Heart left ventricle (tissue), 16 donors: ENCODE measurements at regions not wholly inside any gene's neighbourhood (a gene's known extent, or its start where the extent isn't known, plus 50 kb on each side); places are given as distances from the start of the nearest gene placed in this dataset.

Experiments
- ATAC-seq, 4 donors: fragments of 200-7000 bp; cut with Tn5 transposase; one replicate each; pipeline ENCODE4 v1.9.1; 2020 to 2022; ENCODE audit warnings: moderate library complexity in 4 of 4, mild to moderate bottlenecking in 3 of 4, moderate number of reproducible peaks in 1 of 4
- DNase-seq, 5 donors: peaks; one replicate each; pipeline ENCODE4 v3.0.0-alpha.2; 2020
- H3K27ac ChIP-seq, 12 donors: fragments of 200-600 bp; sonication (generic) in 4 of 12; one replicate each; pipeline versions ENCODE4 v1.5.0 to v1.8.0; 2016 to 2022; ENCODE audit warnings: mild to moderate bottlenecking in 2 of 12
- H3K27me3 ChIP-seq, 9 donors: fragments of 200-600 bp; sonication (generic) in 2 of 9; one replicate each; pipeline versions ENCODE4 v1.5.1 to v1.8.0; 2016 to 2022; ENCODE audit warnings: mild to moderate bottlenecking in 3 of 9
- H3K36me3 ChIP-seq, 9 donors: fragments of 200-600 bp; sonication (generic) in 2 of 9; one replicate each; pipeline versions ENCODE4 v1.5.0 to v1.8.0; 2018 to 2022; ENCODE audit warnings: mild to moderate bottlenecking in 2 of 9
- H3K4me1 ChIP-seq, 12 donors: fragments of 200-600 bp; sonication (generic) in 4 of 12; one replicate each; pipeline versions ENCODE4 v1.5.0 to v1.8.0; 2016 to 2022; ENCODE audit warnings: mild to moderate bottlenecking in 3 of 12
- H3K4me3 ChIP-seq, 12 donors: fragments of 200-600 bp; sonication (generic) in 4 of 12; one replicate each; pipeline versions ENCODE4 v1.5.0 to v1.8.0; 2017 to 2022; ENCODE audit warnings: mild to moderate bottlenecking in 9 of 12, moderate library complexity in 4 of 12
- H3K9me3 ChIP-seq, 12 donors: fragments of 200-600 bp; sonication (generic) in 4 of 12; one replicate each; pipeline versions ENCODE4 v1.5.0 to v1.8.0; 2016 to 2022; ENCODE audit warnings: mild to moderate bottlenecking in 1 of 12
- POLR2A ChIP-seq, 2 donors: fragments of 450-650 bp; IDR thresholded peaks; one replicate each; pipeline ENCODE4 v1.6.1; 2017; ENCODE audit warnings: antibody characterized with exemption in 2 of 2, mild to moderate bottlenecking in 2 of 2, moderate library complexity in 2 of 2
- WGBS, 4 donors: extraction: QIAGEN DNeasy Blood & Tissue Kit in 2 of 4; methylation state at CpG; one replicate each; pipeline versions ENCODE4 v1.1.5 to v1.1.7; 2013 to 2018; 5-methylcytosine and 5-hydroxymethylcytosine counted together
- intact Hi-C, 10 donors: fragments of 100-400 bp; cut with DNase I; formaldehyde crosslinking; loops; one replicate each; pipeline versions ENCODE4 v1.11.1 to v1.14.2; 2022
- TF ChIP-seq, protein P1 (sequence below), 12 donors: fragments of 200-600 bp; sonication (generic) in 4 of 12; IDR thresholded peaks; one replicate each; pipeline versions ENCODE4 v1.5.0 to v1.8.0; 2018 to 2022; ENCODE audit warnings: antibody characterized with exemption in 12 of 12, mild to moderate bottlenecking in 5 of 12
- donor health status: ischemic (EF 13 %, LVEDD 7.1; RV severe dilation, severe dysfunction).
- donor health status: healthy with polysubstance abuse.
- donor health status: DM: no; HTN: yes; CAD: no.
- donor health status: DM: no; HTN: no; CAD: no.
- donor health status: ischemic (EF 25% LVEDD 6.9; RV normal size, moderate dysfunction).
- donor health status: ischemic (EF 25% LVEDD 5.7; RV mildly dilated, moderate dysfunction).
- donor health status: healthy.
- donor health status: DM: yes; HTN: yes; CAD: no.
- donor health status: ischemic (EF 35%, LVEDD 5.7; RV mildly dilated, moderate dysfunction).
- donor health status: nonischemic (EF 11% LVEDD 7.7; RV severe dilation, severe dysfunction).
- donor health status: DM: yes; HTN: yes; CAD: no.
- donor health status: PGD.
- donor health status: ischemic (EF 29% LVEDD 5.4; RV normal size, mild dysfunction).
- donor health status: nonischemic (EF 23%, LVEDD 6.1; RV moderate dilation, normal function).

GRCh38 chr2:2662847-2663356 is 331.8 kb upstream of the MYT1L start:
- no peaks in the 10 kb centered on the region for H3K4me1 ChIP-seq
- peak overlapping the region in 1 of 12 donors; percentile 11 for H3K27ac ChIP-seq
- H3K9me3 ChIP-seq: no peaks in the 10 kb centered on the region
- DNase-seq: no peak
- TF ChIP-seq, protein P1, sequence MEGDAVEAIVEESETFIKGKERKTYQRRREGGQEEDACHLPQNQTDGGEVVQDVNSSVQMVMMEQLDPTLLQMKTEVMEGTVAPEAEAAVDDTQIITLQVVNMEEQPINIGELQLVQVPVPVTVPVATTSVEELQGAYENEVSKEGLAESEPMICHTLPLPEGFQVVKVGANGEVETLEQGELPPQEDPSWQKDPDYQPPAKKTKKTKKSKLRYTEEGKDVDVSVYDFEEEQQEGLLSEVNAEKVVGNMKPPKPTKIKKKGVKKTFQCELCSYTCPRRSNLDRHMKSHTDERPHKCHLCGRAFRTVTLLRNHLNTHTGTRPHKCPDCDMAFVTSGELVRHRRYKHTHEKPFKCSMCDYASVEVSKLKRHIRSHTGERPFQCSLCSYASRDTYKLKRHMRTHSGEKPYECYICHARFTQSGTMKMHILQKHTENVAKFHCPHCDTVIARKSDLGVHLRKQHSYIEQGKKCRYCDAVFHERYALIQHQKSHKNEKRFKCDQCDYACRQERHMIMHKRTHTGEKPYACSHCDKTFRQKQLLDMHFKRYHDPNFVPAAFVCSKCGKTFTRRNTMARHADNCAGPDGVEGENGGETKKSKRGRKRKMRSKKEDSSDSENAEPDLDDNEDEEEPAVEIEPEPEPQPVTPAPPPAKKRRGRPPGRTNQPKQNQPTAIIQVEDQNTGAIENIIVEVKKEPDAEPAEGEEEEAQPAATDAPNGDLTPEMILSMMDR (IDR thresholded peaks at IDR 0.05): no peak
- no peak for TF ChIP-seq POLR2A (IDR thresholded peaks at IDR 0.05)
- H3K27me3 ChIP-seq: peaks cover 0 to 2% (median 0%) of the 10 kb centered on the region in 9 donors
- H3K4me3 ChIP-seq: no peak overlapping the region
- 64 to 82% (median 77%) methylated on average over 9 of the region's 9 CpGs for WGBS, 4 donors
- no peak for ATAC-seq
- intact Hi-C loops: no loop called here
- no peaks in the 10 kb centered on the region for H3K36me3 ChIP-seq

DNA sequence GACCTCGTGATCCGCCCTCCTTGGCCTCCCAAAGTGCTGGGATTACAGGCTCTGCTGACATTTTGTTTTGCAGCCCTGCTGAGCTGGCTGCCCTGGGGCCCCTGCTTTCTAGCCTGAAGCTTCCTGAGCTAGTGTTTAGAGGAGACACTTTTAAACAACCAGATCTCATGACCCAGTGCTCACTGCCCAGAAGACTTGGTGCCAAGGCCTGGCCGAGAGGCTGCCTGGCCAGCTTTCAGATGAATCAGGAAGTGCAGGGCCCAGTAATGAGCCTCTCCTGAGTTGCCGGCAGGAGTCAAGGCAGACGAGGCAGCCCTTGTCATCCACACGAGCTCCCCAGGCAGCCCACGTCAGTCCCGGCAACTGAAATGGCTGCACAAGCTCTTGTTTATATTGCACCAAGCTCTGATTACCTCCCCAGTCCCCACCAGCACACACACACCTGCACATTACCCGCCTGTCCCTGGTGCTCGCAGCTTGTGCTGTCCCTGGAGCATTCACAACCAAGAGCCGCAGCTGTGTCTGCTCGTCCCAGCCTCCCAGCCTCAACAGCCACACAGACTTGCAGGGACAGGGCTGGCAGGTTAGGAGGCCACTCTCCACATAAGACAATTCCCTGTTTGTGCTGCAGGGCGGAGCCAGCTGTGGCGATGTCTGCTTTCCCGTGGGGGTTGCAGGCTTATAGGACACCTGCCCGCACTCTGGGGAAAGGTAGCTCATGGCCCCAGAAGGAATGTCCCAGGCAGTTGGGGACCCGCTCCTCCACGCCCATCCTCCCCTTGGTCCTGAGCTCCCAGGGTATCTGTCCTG is 331.2 kb upstream of the MYT1L start:
- Histone ChIP-seq H3K27ac (peak overlapping the region in 5 of 12 donors; percentile 11 to 67 (median 48)), H3K27me3 (peaks cover 0 to 9% (median 2%) of the 10 kb centered on the region in 9 donors), H3K36me3 (no peaks in the 10 kb centered on the region), H3K4me3 (no peak overlapping the region), H3K9me3 (no peaks in the 10 kb centered on the region), H3K4me1 (no peaks in the 10 kb centered on the region)
- DNase-seq (peak in 4 of 5 donors; percentile 41 to 62 (median 54)), ATAC-seq (peak; percentile 81 to 94 (median 90))
- intact Hi-C loops: no loop called here
- WGBS, 4 donors: 27 to 67% (median 62%) methylated on average over 8 to 18 of the region's 18 CpGs
- TF ChIP-seq, protein P1 (IDR thresholded peaks at IDR 0.05): no peak
- no peak for TF ChIP-seq POLR2A (IDR thresholded peaks at IDR 0.05)

DNA sequence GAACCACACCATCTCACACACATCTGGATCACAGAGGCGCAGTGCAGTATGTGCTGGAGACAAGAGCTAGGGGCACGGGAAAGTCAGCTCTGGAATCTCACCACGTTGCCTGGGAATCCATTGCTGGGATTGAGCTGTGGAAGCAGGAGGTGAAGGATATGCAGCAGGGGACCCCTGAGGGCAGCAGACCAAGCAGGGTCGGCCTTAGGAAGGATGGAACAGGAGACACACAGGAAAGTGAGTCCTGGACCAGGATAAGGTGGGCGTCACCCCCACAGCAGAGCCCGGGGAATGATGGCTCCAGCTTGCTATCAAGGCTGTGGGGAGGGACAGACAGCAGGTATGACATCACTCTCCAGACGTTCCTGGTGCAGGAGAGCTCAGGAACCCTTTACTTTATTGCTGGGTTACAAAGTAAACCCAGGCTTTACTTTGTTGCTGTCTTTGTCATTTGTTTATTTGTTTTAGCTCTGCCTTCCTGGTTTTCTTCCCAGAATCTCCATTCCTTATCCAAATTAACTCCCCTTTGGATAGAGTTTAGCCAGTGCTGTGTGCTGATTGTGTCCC is 329.8 kb upstream of the MYT1L start:
- WGBS, 4 donors: 64 to 79% (median 71%) methylated on average over 7 of the region's 7 CpGs
- H3K4me1 ChIP-seq: peaks cover 0 to 10% (median 0%) of the 10 kb centered on the region in 12 donors
- no peaks in the 10 kb centered on the region for H3K9me3 ChIP-seq
- ATAC-seq (no peak), DNase-seq (no peak)
- intact Hi-C loops: no loop called here
- no peak for TF ChIP-seq POLR2A (IDR thresholded peaks at IDR 0.05)
- TF ChIP-seq, protein P1 (IDR thresholded peaks at IDR 0.05): no peak
- H3K4me3 ChIP-seq: no peak overlapping the region
- peaks cover 0 to 10% (median 4%) of the 10 kb centered on the region in 9 donors for H3K27me3 ChIP-seq
- H3K36me3 ChIP-seq: no peaks in the 10 kb centered on the region
- H3K27ac ChIP-seq: no peak overlapping the region
